ENCODE measurements at regions not wholly inside any gene's neighbourhood (a gene's known extent, or its start where the extent isn't known, plus 50 kb on each side); places are given as distances from the start of the nearest gene placed in this dataset.

DNA sequence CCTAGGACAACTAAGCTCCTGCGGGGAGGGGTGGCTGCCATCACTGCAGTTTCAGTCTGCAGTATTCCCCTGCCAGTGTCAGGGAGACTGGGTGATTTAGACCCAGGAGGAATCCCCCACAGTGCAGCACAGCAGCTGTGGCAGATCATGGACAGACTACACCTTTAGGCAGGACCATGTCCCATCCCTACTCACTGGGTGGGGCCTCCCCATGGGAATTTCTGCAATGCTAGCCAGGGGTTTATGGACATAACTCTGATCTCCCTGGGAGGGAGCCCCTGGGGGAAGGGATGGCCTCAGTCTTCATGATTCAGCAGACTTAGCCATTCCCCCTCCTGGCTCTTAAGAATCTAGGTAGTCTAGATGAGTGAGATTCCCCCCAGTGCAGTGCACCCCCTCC, 130.1 kb upstream of the STAC start:
- Mint-ChIP-seq H3K4me3 (no peak overlapping the region), H3K27me3 (no peaks in the 10 kb centered on the region), H3K9me3 (peaks cover 13% of the 10 kb centered on the region), H3K27ac (no peak overlapping the region), H3K4me1 (ENCODE audit: unreplicated experiment) (no peaks in the 10 kb centered on the region), H3K36me3 (no peaks in the 10 kb centered on the region)
- no peak for TF ChIP-seq CTCF (conservative IDR thresholded peaks at IDR 0.05)
- no peak for DNase-seq (ENCODE audit: extremely low spot score, unreplicated experiment)

DNA sequence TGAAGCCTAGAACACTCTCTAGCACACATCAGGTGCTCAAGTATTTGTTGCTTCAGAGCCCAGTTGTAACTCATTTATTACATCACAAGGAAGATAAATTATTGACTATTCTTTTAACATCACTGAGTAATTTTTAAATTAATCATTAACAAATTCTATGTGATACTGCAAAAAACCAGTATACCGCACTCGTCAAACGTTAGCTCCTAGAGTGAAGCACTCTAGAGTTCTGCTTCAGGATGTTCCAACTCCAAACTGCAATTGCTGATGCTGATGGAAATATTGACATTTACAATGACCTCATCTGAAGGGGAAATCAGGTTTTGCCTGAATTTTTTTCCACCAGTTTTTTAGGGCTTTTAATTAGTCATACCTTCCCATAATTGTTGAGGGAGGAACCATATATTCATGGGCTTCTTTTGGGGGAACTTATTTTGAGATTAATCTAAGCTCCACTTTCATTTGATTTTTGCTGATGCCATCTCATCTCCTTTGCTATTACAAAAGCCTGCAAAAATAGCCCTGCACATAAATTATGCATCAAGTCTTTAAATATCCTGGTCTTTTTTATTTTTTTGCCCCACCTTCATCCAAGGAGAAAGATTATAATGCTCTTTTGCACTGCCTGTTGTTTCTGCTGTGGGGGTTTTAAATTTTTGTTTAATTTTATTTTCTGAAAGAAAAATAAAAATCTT, 123.0 kb upstream of the STAC start:
- no peak for DNase-seq (ENCODE audit: extremely low spot score, unreplicated experiment)
- Mint-ChIP-seq H3K27ac (no peak overlapping the region), H3K4me1 (ENCODE audit: unreplicated experiment) (no peaks in the 10 kb centered on the region), H3K4me3 (no peak overlapping the region), H3K36me3 (no peaks in the 10 kb centered on the region), H3K27me3 (no peaks in the 10 kb centered on the region), H3K9me3 (peaks cover 4% of the 10 kb centered on the region)
- TF ChIP-seq CTCF (conservative IDR thresholded peaks at IDR 0.05), result no peak

- no peak overlapping the region for H3K27ac Mint-ChIP-seq
- DNase-seq (ENCODE audit: extremely low spot score, unreplicated experiment), result no peak
- H3K9me3 Mint-ChIP-seq, result peaks cover 15% of the 10 kb centered on the region
- no peaks in the 10 kb centered on the region for H3K4me1 Mint-ChIP-seq (ENCODE audit: unreplicated experiment)
- no peaks in the 10 kb centered on the region for H3K27me3 Mint-ChIP-seq
- no peak for TF ChIP-seq CTCF (conservative IDR thresholded peaks at IDR 0.05)
- no peaks in the 10 kb centered on the region for H3K36me3 Mint-ChIP-seq
- no peak overlapping the region for H3K4me3 Mint-ChIP-seq
Measured at GRCh38 chr3:36258421-36258820, 121.9 kb upstream of the STAC start.

DNA sequence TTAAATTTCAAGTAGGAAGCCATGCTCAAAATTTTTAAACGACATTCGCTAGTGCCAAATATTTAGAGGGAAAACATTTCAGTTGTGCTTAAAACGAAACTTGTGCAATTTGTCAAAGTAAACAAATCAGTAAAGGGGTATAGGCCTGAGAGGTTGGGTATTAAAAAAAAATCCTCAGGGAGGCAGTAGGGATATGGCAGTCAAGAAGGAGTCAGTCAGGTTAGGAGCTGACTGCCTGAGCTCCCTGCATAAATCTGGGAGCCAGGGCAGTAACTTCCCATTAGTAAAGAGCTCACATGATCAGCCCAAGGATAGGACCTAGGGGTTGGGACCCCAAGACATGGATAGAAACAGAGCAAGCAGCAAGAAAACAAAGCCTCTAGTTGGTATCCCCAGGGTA, 120.7 kb upstream of the STAC start:
- Mint-ChIP-seq H3K36me3 (no peaks in the 10 kb centered on the region), H3K27ac (no peak overlapping the region)

DNA sequence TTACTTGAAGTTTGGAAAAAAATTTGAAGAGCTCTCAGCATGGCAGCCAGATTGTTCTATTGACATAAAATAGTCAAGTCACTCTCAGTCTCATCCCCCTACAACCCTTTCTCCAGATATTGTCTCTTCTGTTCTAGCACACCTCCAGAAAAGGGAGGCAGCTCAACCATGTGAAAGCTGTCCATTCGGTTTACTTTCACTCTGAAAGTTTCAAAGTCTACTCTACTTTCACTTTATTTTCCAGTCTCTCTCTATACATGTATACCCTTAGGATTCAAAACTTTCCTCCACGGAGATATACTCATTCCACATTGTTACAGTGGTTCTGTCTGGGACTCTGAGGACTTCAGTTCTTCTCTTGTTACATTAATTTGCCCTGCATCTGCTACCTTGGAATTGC, 111.0 kb upstream of the STAC start:
- Mint-ChIP-seq H3K27ac (no peak overlapping the region), H3K36me3 (no peaks in the 10 kb centered on the region), H3K4me1 (ENCODE audit: unreplicated experiment) (no peaks in the 10 kb centered on the region), H3K27me3 (no peaks in the 10 kb centered on the region), H3K4me3 (no peak overlapping the region), H3K9me3 (no peaks in the 10 kb centered on the region)
- no peak for DNase-seq (ENCODE audit: extremely low spot score, unreplicated experiment)
- TF ChIP-seq CTCF (conservative IDR thresholded peaks at IDR 0.05), result no peak

More for the DNA sequence above, 120.7 kb upstream of the STAC start:
- H3K4me1 Mint-ChIP-seq (ENCODE audit: unreplicated experiment), result no peaks in the 10 kb centered on the region
- peaks cover 16% of the 10 kb centered on the region for H3K9me3 Mint-ChIP-seq
- no peak for DNase-seq (ENCODE audit: extremely low spot score, unreplicated experiment)
- TF ChIP-seq CTCF (conservative IDR thresholded peaks at IDR 0.05), result no peak
- H3K27me3 Mint-ChIP-seq, result no peaks in the 10 kb centered on the region
- H3K4me3 Mint-ChIP-seq, result no peak overlapping the region

DNA sequence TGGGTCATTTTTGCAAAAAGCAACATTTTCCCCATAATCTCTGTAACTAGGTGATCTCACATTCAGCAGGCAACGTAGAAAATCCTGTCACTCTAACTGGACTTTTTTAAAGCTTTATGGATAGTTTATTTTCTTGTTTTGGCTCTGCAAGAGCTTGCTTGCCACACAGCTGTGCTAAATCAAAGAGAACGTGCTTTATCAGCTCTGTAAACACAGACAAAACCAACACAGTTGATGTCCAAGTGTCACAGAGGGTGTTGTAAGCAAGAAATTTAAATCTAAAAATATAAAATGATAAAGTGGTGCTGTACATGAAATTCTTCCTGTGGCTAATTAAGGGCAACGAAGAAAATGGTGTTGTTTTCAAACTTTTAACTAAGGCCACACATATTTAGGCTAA, 97.5 kb upstream of the STAC start:
- H3K4me1 Mint-ChIP-seq (ENCODE audit: unreplicated experiment), result no peaks in the 10 kb centered on the region
- no peak for TF ChIP-seq CTCF (conservative IDR thresholded peaks at IDR 0.05)
- no peak overlapping the region for H3K27ac Mint-ChIP-seq
- no peaks in the 10 kb centered on the region for H3K27me3 Mint-ChIP-seq
- DNase-seq (ENCODE audit: extremely low spot score, unreplicated experiment), result no peak
- H3K9me3 Mint-ChIP-seq, result no peaks in the 10 kb centered on the region
- no peaks in the 10 kb centered on the region for H3K36me3 Mint-ChIP-seq
- no peak overlapping the region for H3K4me3 Mint-ChIP-seq
